CMK (cell line): ENCODE measurements at regions not wholly inside any gene's neighbourhood (a gene's known extent, or its start where the extent isn't known, plus 50 kb on each side); places are given as distances from the start of the nearest gene placed in this dataset.
"Not testable (repeated sequence)": the region's sequence is repeated elsewhere in the genome, so short reads cannot be mapped to it uniquely, and the experiment has no call there.

ENCODE experiments used
- DNase-seq: peaks from one replicate; pipeline ENCODE4 v3.0.0-alpha.2; 2010; ENCODE audit warnings: low read depth

- no peak for DNase-seq
Measured at GRCh38 chr22:48940266-48941032, 887.2 kb downstream of the BRD1 start.

GRCh38 chr22:48939441-48940265 lies 888.0 kb downstream of the BRD1 start:
- no peak for DNase-seq

- DNase-seq: no peak
Measured at GRCh38 chr22:48938741-48939140, 888.9 kb downstream of the BRD1 start.

GRCh38 chr22:48937032-48937639 lies 890.5 kb downstream of the BRD1 start:
- DNase-seq: no peak

- DNase-seq: no peak
Measured at GRCh38 chr22:48936391-48936790, 891.3 kb downstream of the BRD1 start.

GRCh38 chr22:48934446-48934845 lies 893.2 kb downstream of the BRD1 start:
- no peak for DNase-seq

GRCh38 chr22:48931452-48931851 lies 896.2 kb downstream of the BRD1 start:
- no peak for DNase-seq

- no peak for DNase-seq
Measured at GRCh38 chr22:48929276-48929790, 898.3 kb downstream of the BRD1 start.

GRCh38 chr22:48927591-48927990 lies 900.1 kb downstream of the BRD1 start:
- no peak for DNase-seq

GRCh38 chr22:48926643-48927042 lies 901.0 kb downstream of the BRD1 start:
- no peak for DNase-seq

GRCh38 chr22:48926136-48926535 lies 901.5 kb downstream of the BRD1 start:
- no peak for DNase-seq

GRCh38 chr22:48925450-48925849 lies 902.2 kb downstream of the BRD1 start:
- DNase-seq: no peak

- no peak for DNase-seq
Measured at GRCh38 chr22:48923996-48924395, 903.7 kb downstream of the BRD1 start.

- DNase-seq: no peak
Measured at GRCh38 chr22:48923165-48923865, 904.4 kb downstream of the BRD1 start.

GRCh38 chr22:48921411-48921903 lies 906.2 kb downstream of the BRD1 start:
- DNase-seq: no peak

GRCh38 chr22:48920776-48921241 lies 906.9 kb downstream of the BRD1 start:
- DNase-seq: no peak

- no peak for DNase-seq
Measured at GRCh38 chr22:48919851-48920589, 907.7 kb downstream of the BRD1 start.

GRCh38 chr22:48919187-48919590 lies 908.5 kb downstream of the BRD1 start:
- no peak for DNase-seq

- DNase-seq: no peak
Measured at GRCh38 chr22:48918585-48919186, 909.0 kb downstream of the BRD1 start.

GRCh38 chr22:48912356-48913066 lies 915.2 kb downstream of the BRD1 start:
- not testable (repeated sequence) for DNase-seq
